HG03066 (cell line): ENCODE measurements at regions not wholly inside any gene's neighbourhood (a gene's known extent, or its start where the extent isn't known, plus 50 kb on each side); places are given as distances from the start of the nearest gene placed in this dataset.
"Not testable (repeated sequence)": the region's sequence is repeated elsewhere in the genome, so short reads cannot be mapped to it uniquely, and the experiment has no call there.

ENCODE experiments used
- ATAC-seq: cut with Tn5 transposase; IDR thresholded peaks from one replicate; pipeline ENCODE4 v1.9.1; 2021; ENCODE audit warnings: low read depth; ENCODE audit not compliant: unreplicated experiment

- ATAC-seq: no peak
Measured at GRCh38 chr10:131838966-131839742, 61.7 kb upstream of the PPP2R2D start.

GRCh38 chr10:131839880-131840787, 60.7 kb upstream of the PPP2R2D start:
- not testable (repeated sequence) for ATAC-seq

GRCh38 chr10:131840788-131841118, 60.1 kb upstream of the PPP2R2D start:
- ATAC-seq: no peak

GRCh38 chr10:131841131-131841660, 59.6 kb upstream of the PPP2R2D start:
- no peak for ATAC-seq

- ATAC-seq: no peak
Measured at GRCh38 chr10:131841661-131842139, 59.1 kb upstream of the PPP2R2D start.

- ATAC-seq: no peak
Measured at GRCh38 chr10:131842351-131843088, 58.3 kb upstream of the PPP2R2D start.

GRCh38 chr10:131843089-131843595, 57.7 kb upstream of the PPP2R2D start:
- ATAC-seq: no peak

- ATAC-seq: no peak
Measured at GRCh38 chr10:131843881-131844284, 56.9 kb upstream of the PPP2R2D start.

GRCh38 chr10:131844529-131845084, 56.2 kb upstream of the PPP2R2D start:
- no peak for ATAC-seq

- no peak for ATAC-seq
Measured at GRCh38 chr10:131845505-131846239, 55.1 kb upstream of the PPP2R2D start.

- no peak for ATAC-seq
Measured at GRCh38 chr10:131846240-131847101, 54.3 kb upstream of the PPP2R2D start.

GRCh38 chr10:131847241-131847783, 53.5 kb upstream of the PPP2R2D start:
- ATAC-seq: no peak

GRCh38 chr10:131848296-131848695, 52.5 kb upstream of the PPP2R2D start:
- ATAC-seq: no peak

GRCh38 chr10:131848741-131849590, 51.8 kb upstream of the PPP2R2D start:
- ATAC-seq: no peak

- no peak for ATAC-seq
Measured at GRCh38 chr10:131849591-131850382, 51.0 kb upstream of the PPP2R2D start.

GRCh38 chr10:131850383-131850870, 50.4 kb upstream of the PPP2R2D start:
- no peak for ATAC-seq
